ENCODE measurements at regions not wholly inside any gene's neighbourhood (a gene's known extent, or its start where the extent isn't known, plus 50 kb on each side); places are given as distances from the start of the nearest gene placed in this dataset.

DNA sequence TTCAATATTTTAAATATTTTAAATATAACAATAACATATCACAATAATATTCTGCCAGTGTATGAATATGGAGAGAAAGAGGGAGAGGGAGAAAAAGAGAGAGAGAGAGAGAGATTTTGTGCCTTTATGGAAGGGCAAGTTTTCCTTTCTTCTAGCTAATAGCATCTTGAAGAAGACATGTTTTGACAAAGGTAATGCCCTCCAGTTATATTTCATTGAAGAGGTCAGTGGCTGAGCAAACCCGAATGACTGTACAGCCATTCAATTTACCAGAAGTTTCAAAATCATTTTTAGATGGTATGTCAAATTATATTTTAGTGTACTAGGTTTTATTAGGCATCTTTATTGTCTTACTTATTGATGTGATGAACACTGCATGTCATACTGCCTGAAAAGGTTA, 139.3 kb downstream of the EMB start:
- H3K9me3 Mint-ChIP-seq (ENCODE audit: unreplicated experiment), result peaks cover 8% of the 10 kb centered on the region
- Histone ChIP-seq H3K27ac (ENCODE audit: low read depth, low read length) (no peak overlapping the region), H3K79me2 (ENCODE audit: insufficient read depth, low read length) (no peaks in the 10 kb centered on the region), H3K4me1 (ENCODE audit: insufficient read depth, low read length) (no peaks in the 10 kb centered on the region), H2AFZ (ENCODE audit: low read depth, low read length) (no peak overlapping the region), H3K36me3 (ENCODE audit: insufficient read depth, low read length) (no peaks in the 10 kb centered on the region), H3K9ac (ENCODE audit: low read length) (no peak overlapping the region), H3K4me3 (ENCODE audit: insufficient read depth, low read depth, low read length) (no peak overlapping the region), H3K9me3 (ENCODE audit: insufficient read depth, low read depth, low read length) (no peaks in the 10 kb centered on the region), H3K27me3 (ENCODE audit: insufficient read depth, low read length) (no peaks in the 10 kb centered on the region), H4K20me1 (ENCODE audit: insufficient read depth, low read length) (no peaks in the 10 kb centered on the region), H3K4me2 (ENCODE audit: low read length) (no peak overlapping the region)
- TF ChIP-seq, protein P1, sequence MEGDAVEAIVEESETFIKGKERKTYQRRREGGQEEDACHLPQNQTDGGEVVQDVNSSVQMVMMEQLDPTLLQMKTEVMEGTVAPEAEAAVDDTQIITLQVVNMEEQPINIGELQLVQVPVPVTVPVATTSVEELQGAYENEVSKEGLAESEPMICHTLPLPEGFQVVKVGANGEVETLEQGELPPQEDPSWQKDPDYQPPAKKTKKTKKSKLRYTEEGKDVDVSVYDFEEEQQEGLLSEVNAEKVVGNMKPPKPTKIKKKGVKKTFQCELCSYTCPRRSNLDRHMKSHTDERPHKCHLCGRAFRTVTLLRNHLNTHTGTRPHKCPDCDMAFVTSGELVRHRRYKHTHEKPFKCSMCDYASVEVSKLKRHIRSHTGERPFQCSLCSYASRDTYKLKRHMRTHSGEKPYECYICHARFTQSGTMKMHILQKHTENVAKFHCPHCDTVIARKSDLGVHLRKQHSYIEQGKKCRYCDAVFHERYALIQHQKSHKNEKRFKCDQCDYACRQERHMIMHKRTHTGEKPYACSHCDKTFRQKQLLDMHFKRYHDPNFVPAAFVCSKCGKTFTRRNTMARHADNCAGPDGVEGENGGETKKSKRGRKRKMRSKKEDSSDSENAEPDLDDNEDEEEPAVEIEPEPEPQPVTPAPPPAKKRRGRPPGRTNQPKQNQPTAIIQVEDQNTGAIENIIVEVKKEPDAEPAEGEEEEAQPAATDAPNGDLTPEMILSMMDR (IDR thresholded peaks at IDR 0.05; ENCODE audit: insufficient read depth, low read depth, low read length), result no peak
- TF ChIP-seq EZH2 (IDR thresholded peaks at IDR 0.05; ENCODE audit: insufficient read depth, low read length), result no peak
- no peaks in the 10 kb centered on the region for H3K4me1 Mint-ChIP-seq (ENCODE audit: low read depth, unreplicated experiment)
- no peak for DNase-seq (ENCODE audit: low read depth)
- no peak for FAIRE-seq
- no peak overlapping the region for H3K27ac Mint-ChIP-seq (ENCODE audit: unreplicated experiment)
- H3K36me3 Mint-ChIP-seq (ENCODE audit: low read depth, unreplicated experiment), result no peaks in the 10 kb centered on the region
- no peak overlapping the region for H3K4me3 Mint-ChIP-seq (ENCODE audit: unreplicated experiment)
- no peaks in the 10 kb centered on the region for H3K27me3 Mint-ChIP-seq (ENCODE audit: low read depth, unreplicated experiment)

DNA sequence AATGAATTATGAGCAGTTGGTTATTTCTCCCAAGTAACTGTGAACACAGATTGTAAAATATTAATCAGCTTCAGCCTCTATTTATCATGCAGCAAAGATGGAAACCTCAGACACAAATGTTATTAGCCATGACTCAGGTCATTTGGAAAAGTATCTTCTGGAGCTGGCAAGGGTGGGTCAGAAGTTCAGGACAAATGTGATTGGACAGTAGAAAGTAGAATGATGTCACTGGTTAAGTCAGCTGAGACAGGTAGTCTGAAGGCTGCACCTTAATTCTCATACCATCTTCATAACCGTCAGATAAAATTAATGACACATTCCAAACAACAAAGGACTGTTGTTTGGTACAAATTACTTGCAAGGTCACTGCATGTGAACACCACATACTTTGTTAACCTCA, 140.2 kb downstream of the EMB start:
- H3K4me1 ChIP-seq (ENCODE audit: insufficient read depth, low read length), result no peaks in the 10 kb centered on the region
- no peaks in the 10 kb centered on the region for H3K27me3 ChIP-seq (ENCODE audit: insufficient read depth, low read length)
- no peaks in the 10 kb centered on the region for H3K36me3 ChIP-seq (ENCODE audit: insufficient read depth, low read length)
- no peaks in the 10 kb centered on the region for H3K79me2 ChIP-seq (ENCODE audit: insufficient read depth, low read length)
- no peaks in the 10 kb centered on the region for H3K4me1 Mint-ChIP-seq (ENCODE audit: low read depth, unreplicated experiment)
- no peak overlapping the region for H3K4me2 ChIP-seq (ENCODE audit: low read length)
- no peaks in the 10 kb centered on the region for H3K27me3 Mint-ChIP-seq (ENCODE audit: low read depth, unreplicated experiment)
- FAIRE-seq (no peak), DNase-seq (ENCODE audit: low read depth) (no peak)
- no peaks in the 10 kb centered on the region for H3K9me3 ChIP-seq (ENCODE audit: insufficient read depth, low read depth, low read length)
- TF ChIP-seq, protein P1 (IDR thresholded peaks at IDR 0.05; ENCODE audit: insufficient read depth, low read depth, low read length), result no peak
- no peak for TF ChIP-seq EZH2 (IDR thresholded peaks at IDR 0.05; ENCODE audit: insufficient read depth, low read length)
- no peak overlapping the region for H3K4me3 ChIP-seq (ENCODE audit: insufficient read depth, low read depth, low read length)
- no peaks in the 10 kb centered on the region for H3K36me3 Mint-ChIP-seq (ENCODE audit: low read depth, unreplicated experiment)
- no peak overlapping the region for H3K27ac Mint-ChIP-seq (ENCODE audit: unreplicated experiment)
- no peak overlapping the region for H2AFZ ChIP-seq (ENCODE audit: low read depth, low read length)
- peaks cover 6% of the 10 kb centered on the region for H3K9me3 Mint-ChIP-seq (ENCODE audit: unreplicated experiment)
- no peaks in the 10 kb centered on the region for H4K20me1 ChIP-seq (ENCODE audit: insufficient read depth, low read length)
- H3K4me3 Mint-ChIP-seq (ENCODE audit: unreplicated experiment), result no peak overlapping the region
- no peak overlapping the region for H3K27ac ChIP-seq (ENCODE audit: low read depth, low read length)
- no peak overlapping the region for H3K9ac ChIP-seq (ENCODE audit: low read length)

DNA sequence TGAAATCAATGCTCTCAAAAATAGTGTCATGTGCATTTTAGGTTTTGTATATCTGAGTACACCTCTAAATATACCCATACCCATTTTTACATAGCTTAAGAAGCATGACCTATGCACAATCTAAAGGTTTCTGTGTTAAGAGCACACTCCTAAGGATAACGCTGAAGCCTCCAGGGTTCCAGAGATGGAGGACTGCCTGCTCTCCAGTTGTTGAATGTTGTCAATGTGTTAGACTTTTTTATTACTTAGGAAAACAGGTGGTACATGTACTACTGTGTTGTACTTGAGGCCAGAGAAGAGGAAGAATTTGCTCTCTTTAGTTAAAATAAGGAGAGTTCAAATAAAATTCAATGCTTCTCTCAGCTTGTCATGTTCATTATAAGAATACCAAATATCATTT, 141.2 kb downstream of the EMB start:
- Histone ChIP-seq H3K27me3 (ENCODE audit: insufficient read depth, low read length) (no peaks in the 10 kb centered on the region), H3K9me3 (ENCODE audit: insufficient read depth, low read depth, low read length) (no peaks in the 10 kb centered on the region), H3K36me3 (ENCODE audit: insufficient read depth, low read length) (no peaks in the 10 kb centered on the region), H4K20me1 (ENCODE audit: insufficient read depth, low read length) (no peaks in the 10 kb centered on the region), H3K79me2 (ENCODE audit: insufficient read depth, low read length) (no peaks in the 10 kb centered on the region), H3K27ac (ENCODE audit: low read depth, low read length) (no peak overlapping the region), H3K4me3 (ENCODE audit: insufficient read depth, low read depth, low read length) (no peak overlapping the region), H3K9ac (ENCODE audit: low read length) (no peak overlapping the region), H3K4me2 (ENCODE audit: low read length) (no peak overlapping the region), H3K4me1 (ENCODE audit: insufficient read depth, low read length) (no peaks in the 10 kb centered on the region), H2AFZ (ENCODE audit: low read depth, low read length) (no peak overlapping the region)
- Mint-ChIP-seq H3K36me3 (ENCODE audit: low read depth, unreplicated experiment) (no peaks in the 10 kb centered on the region), H3K4me1 (ENCODE audit: low read depth, unreplicated experiment) (no peaks in the 10 kb centered on the region), H3K27me3 (ENCODE audit: low read depth, unreplicated experiment) (no peaks in the 10 kb centered on the region), H3K9me3 (ENCODE audit: unreplicated experiment) (peaks cover 6% of the 10 kb centered on the region), H3K4me3 (ENCODE audit: unreplicated experiment) (no peak overlapping the region), H3K27ac (ENCODE audit: unreplicated experiment) (no peak overlapping the region)
- DNase-seq (ENCODE audit: low read depth) (no peak), FAIRE-seq (no peak)
- TF ChIP-seq EZH2 (IDR thresholded peaks at IDR 0.05; ENCODE audit: insufficient read depth, low read length), result no peak

Data from astrocyte (in vitro differentiated cells and primary cell).